Heart right ventricle (tissue), 16 donors: ENCODE measurements at regions not wholly inside any gene's neighbourhood (a gene's known extent, or its start where the extent isn't known, plus 50 kb on each side); places are given as distances from the start of the nearest gene placed in this dataset.
"Not testable (repeated sequence)": the region's sequence is repeated elsewhere in the genome, so short reads cannot be mapped to it uniquely, and the experiment has no call there.

Experiments
- ATAC-seq, 8 donors: fragments of 200-7000 bp; cut with Tn5 transposase; one replicate each; pipeline ENCODE4 v1.9.1; 2020; ENCODE audit warnings: mild to moderate bottlenecking in 8 of 8, moderate library complexity in 8 of 8, moderate number of reproducible peaks in 1 of 8
- DNase-seq, 2 donors: peaks; one replicate each; pipeline ENCODE4 v3.0.0-alpha.2; 2020
- H3K27ac ChIP-seq, 10 donors: fragments of 200-600 bp; sonication (generic) in 2 of 10; one replicate each; pipeline versions ENCODE4 v1.5.0 to v1.8.0; 2020 to 2022; ENCODE audit warnings: mild to moderate bottlenecking in 3 of 10
- H3K27me3 ChIP-seq, 7 donors: fragments of 200-600 bp; one replicate each; pipeline ENCODE4 v1.8.0; 2021 to 2022; ENCODE audit warnings: mild to moderate bottlenecking in 2 of 7
- H3K36me3 ChIP-seq, 9 donors: fragments of 200-600 bp; sonication (generic) in 1 of 9; one replicate each; pipeline versions ENCODE4 v1.5.0 to v1.8.0; 2020 to 2022; ENCODE audit warnings: mild to moderate bottlenecking in 2 of 9
- H3K4me1 ChIP-seq, 9 donors: fragments of 200-600 bp; sonication (generic) in 1 of 9; one replicate each; pipeline versions ENCODE4 v1.5.0 to v1.8.0; 2020 to 2022; ENCODE audit warnings: mild to moderate bottlenecking in 4 of 9
- H3K4me3 ChIP-seq, 10 donors: fragments of 200-600 bp; sonication (generic) in 2 of 10; one replicate each; pipeline versions ENCODE4 v1.5.0 to v1.8.0; 2020 to 2022; ENCODE audit warnings: mild to moderate bottlenecking in 7 of 10, moderate library complexity in 2 of 10
- H3K9me3 ChIP-seq, 11 donors: fragments of 200-600 bp in 10 of 11; sonication (generic) in 2 of 11; one replicate each; pipeline versions ENCODE4 v1.5.0 to v1.8.0; 2013 to 2022; ENCODE audit warnings: mild to moderate bottlenecking in 2 of 11, control low read depth in 1 of 11, moderate library complexity in 1 of 11
- CTCF ChIP-seq, 9 donors: fragments of 200-600 bp; sonication (generic) in 2 of 9; IDR thresholded peaks; one replicate each; pipeline versions ENCODE4 v1.5.0 to v1.8.0; 2021 to 2022; ENCODE audit warnings: antibody characterized with exemption in 9 of 9, mild to moderate bottlenecking in 5 of 9, moderate library complexity in 1 of 9
- WGBS, 2 donors: extraction: QIAGEN DNeasy Blood & Tissue Kit; methylation state at CpG; one replicate each; pipeline ENCODE4 v1.1.7; 2013; ENCODE audit warnings: inconsistent platforms in 1 of 2; 5-methylcytosine and 5-hydroxymethylcytosine counted together
- intact Hi-C, 10 donors: fragments of 100-400 bp; cut with DNase I; formaldehyde crosslinking; loops; one replicate each; pipeline versions ENCODE4 v1.11.1 to v1.14.2; 2022
- donor health status: Arrhythmogenic right ventricular cardiomyopathy.
- donor health status: ischemic (EF 13 %, LVEDD 7.1; RV severe dilation, severe dysfunction).
- donor health status: healthy with polysubstance abuse.
- donor health status: DM: no; HTN: yes; CAD: no.
- donor health status: DM: no; HTN: no; CAD: no.
- donor health status: ischemic (EF 25% LVEDD 6.9; RV normal size, moderate dysfunction).
- donor health status: ischemic (EF 25% LVEDD 5.7; RV mildly dilated, moderate dysfunction).
- donor health status: healthy.
- donor health status: DM: yes; HTN: yes; CAD: no.
- donor health status: Ischemic cardiomyopathy.
- donor health status: ischemic (EF 35%, LVEDD 5.7; RV mildly dilated, moderate dysfunction).
- donor health status: nonischemic (EF 11% LVEDD 7.7; RV severe dilation, severe dysfunction).
- donor health status: DM: yes; HTN: yes; CAD: no.
- donor health status: PGD.
- donor health status: ischemic (EF 29% LVEDD 5.4; RV normal size, mild dysfunction).
- donor health status: nonischemic (EF 23%, LVEDD 6.1; RV moderate dilation, normal function).

- no peak for DNase-seq
- no peaks in the 10 kb centered on the region for H3K27me3 ChIP-seq
- intact Hi-C loops, result no loop called here
- H3K9me3 ChIP-seq, result no peaks in the 10 kb centered on the region
- WGBS, 2 donors, result 93 to 96% methylated on average over 7 of the region's 7 CpGs
- H3K36me3 ChIP-seq, result no peaks in the 10 kb centered on the region
- no peaks in the 10 kb centered on the region for H3K4me1 ChIP-seq
- no peak overlapping the region for H3K27ac ChIP-seq
- no peak for TF ChIP-seq CTCF (IDR thresholded peaks at IDR 0.05)
- ATAC-seq, result no peak
- no peak overlapping the region for H3K4me3 ChIP-seq
Measured at GRCh38 chr13:44643256-44643655, 67.1 kb upstream of the TSC22D1 start.

GRCh38 chr13:44637581-44637980 is 61.5 kb upstream of the TSC22D1 start:
- no peak for DNase-seq
- TF ChIP-seq CTCF (IDR thresholded peaks at IDR 0.05), result no peak
- ATAC-seq, result no peak
- H3K36me3 ChIP-seq, result no peaks in the 10 kb centered on the region
- intact Hi-C loops, result no loop called here
- no peaks in the 10 kb centered on the region for H3K27me3 ChIP-seq
- no peaks in the 10 kb centered on the region for H3K4me1 ChIP-seq
- H3K27ac ChIP-seq, result no peak overlapping the region
- no peak overlapping the region for H3K4me3 ChIP-seq
- no peaks in the 10 kb centered on the region for H3K9me3 ChIP-seq

GRCh38 chr13:44629465-44630183 is 53.5 kb upstream of the TSC22D1 start:
- no peak overlapping the region for H3K27ac ChIP-seq
- no peak for TF ChIP-seq CTCF (IDR thresholded peaks at IDR 0.05)
- H3K27me3 ChIP-seq, result no peaks in the 10 kb centered on the region
- H3K4me3 ChIP-seq, result no peak overlapping the region
- no peak for ATAC-seq
- intact Hi-C loops, result loop anchor here in 1 of 10 donors (10.0 kb wide), 1 partner anchor 105 kb away; no protein-coding TSS in a partner anchor
- H3K4me1 ChIP-seq, result no peaks in the 10 kb centered on the region
- H3K36me3 ChIP-seq, result no peaks in the 10 kb centered on the region
- 75 to 84% methylated on average over 2 of the region's 2 CpGs for WGBS, 2 donors
- H3K9me3 ChIP-seq, result peaks cover 0 to 8% (median 0%) of the 10 kb centered on the region in 11 donors
- DNase-seq, result no peak

- H3K27me3 ChIP-seq, DNase-seq, H3K27ac ChIP-seq, H3K9me3 ChIP-seq, H3K4me3 ChIP-seq, H3K4me1 ChIP-seq, ATAC-seq, H3K36me3 ChIP-seq: not testable (repeated sequence)
- intact Hi-C loops, result loop anchor here in 1 of 10 donors (10.0 kb wide), 1 partner anchor 104 kb away; no protein-coding TSS in a partner anchor
Measured at GRCh38 chr13:44628826-44629225, 52.7 kb upstream of the TSC22D1 start.

GRCh38 chr13:44627441-44627840 is 51.3 kb upstream of the TSC22D1 start:
- H3K27ac ChIP-seq, result no peak overlapping the region
- WGBS, 2 donors, result 86 to 87% methylated on average over 2 of the region's 2 CpGs
- peaks cover 0 to 8% (median 0%) of the 10 kb centered on the region in 11 donors for H3K9me3 ChIP-seq
- ATAC-seq, result no peak
- peaks cover 0 to under 1% (median 0%) of the 10 kb centered on the region in 9 donors for H3K4me1 ChIP-seq
- H3K27me3 ChIP-seq, result no peaks in the 10 kb centered on the region
- no peak for DNase-seq
- H3K36me3 ChIP-seq, result no peaks in the 10 kb centered on the region
- intact Hi-C loops, result loop anchor here in 1 of 10 donors (10.0 kb wide), 1 partner anchor 103 kb away; no protein-coding TSS in a partner anchor
- H3K4me3 ChIP-seq, result no peak overlapping the region
- no peak for TF ChIP-seq CTCF (IDR thresholded peaks at IDR 0.05)
